Fibroblast of the aortic adventitia (primary cell): ENCODE measurements at regions not wholly inside any gene's neighbourhood (a gene's known extent, or its start where the extent isn't known, plus 50 kb on each side); places are given as distances from the start of the nearest gene placed in this dataset.
"Not testable (repeated sequence)": the region's sequence is repeated elsewhere in the genome, so short reads cannot be mapped to it uniquely, and the experiment has no call there.

Source experiments
- DNase-seq: peaks from one replicate; pipeline ENCODE4 v3.0.0-alpha.2; 2010; ENCODE audit warnings: low read depth
- H3K4me3 ChIP-seq: 2 replicates; pipeline ENCODE4 v1.5.1; 2011; ENCODE audit warnings: low read depth, mild to moderate bottlenecking, control low read depth, low read length, moderate library complexity
- TF ChIP-seq, protein P1 (sequence below): IDR thresholded peaks from 2 replicates; pipeline ENCODE4 v1.5.1; 2011; ENCODE audit warnings: mild to moderate bottlenecking, low read length, control low read depth, inconsistent platforms; ENCODE audit not compliant: insufficient read depth

DNA sequence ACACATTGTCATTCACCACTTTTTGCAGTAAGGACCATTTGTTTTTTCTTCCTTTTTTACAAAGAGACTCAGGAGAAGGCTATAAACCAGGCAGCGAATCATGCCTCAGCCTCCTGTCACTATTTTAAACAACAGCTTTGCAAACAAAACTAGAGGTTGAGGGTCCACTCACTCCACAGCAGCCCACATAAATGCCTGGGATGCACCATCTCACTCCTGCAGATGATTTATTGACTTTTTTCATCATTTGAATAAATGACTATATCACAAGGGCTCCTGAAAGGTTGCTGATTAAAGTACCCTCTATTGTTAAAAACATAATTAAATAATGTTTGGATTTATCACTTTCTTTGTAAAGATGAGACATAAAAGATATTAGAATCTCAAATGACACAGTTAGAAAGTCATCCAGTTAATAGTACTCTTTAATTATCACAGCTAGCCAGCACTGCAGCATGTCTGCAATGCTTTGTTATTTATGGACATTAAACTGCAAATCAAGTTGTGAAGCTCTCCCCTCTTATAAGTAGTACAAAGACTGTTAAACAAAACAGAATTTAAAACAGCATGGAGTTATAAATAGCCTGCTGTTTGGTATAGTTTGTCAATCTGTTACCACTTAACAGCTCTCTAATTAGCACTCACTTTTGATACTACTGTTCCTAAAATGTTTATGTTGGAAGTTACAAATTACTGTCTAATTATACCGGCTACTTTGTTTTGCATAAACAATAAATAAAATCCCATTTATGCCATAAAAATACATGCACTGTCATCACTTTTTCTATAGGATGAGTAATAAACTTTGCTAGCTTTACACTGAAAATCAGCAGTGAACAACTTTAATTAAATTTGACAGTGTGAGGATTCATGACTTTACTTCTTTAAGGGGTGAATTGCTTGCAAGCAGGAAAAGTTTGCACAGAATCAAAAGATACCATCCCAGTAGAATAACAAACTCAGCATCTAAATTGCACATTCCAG is 853.2 kb downstream of the UQCRFS1 start:
- TF ChIP-seq, protein P1, sequence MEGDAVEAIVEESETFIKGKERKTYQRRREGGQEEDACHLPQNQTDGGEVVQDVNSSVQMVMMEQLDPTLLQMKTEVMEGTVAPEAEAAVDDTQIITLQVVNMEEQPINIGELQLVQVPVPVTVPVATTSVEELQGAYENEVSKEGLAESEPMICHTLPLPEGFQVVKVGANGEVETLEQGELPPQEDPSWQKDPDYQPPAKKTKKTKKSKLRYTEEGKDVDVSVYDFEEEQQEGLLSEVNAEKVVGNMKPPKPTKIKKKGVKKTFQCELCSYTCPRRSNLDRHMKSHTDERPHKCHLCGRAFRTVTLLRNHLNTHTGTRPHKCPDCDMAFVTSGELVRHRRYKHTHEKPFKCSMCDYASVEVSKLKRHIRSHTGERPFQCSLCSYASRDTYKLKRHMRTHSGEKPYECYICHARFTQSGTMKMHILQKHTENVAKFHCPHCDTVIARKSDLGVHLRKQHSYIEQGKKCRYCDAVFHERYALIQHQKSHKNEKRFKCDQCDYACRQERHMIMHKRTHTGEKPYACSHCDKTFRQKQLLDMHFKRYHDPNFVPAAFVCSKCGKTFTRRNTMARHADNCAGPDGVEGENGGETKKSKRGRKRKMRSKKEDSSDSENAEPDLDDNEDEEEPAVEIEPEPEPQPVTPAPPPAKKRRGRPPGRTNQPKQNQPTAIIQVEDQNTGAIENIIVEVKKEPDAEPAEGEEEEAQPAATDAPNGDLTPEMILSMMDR: no peak

DNA sequence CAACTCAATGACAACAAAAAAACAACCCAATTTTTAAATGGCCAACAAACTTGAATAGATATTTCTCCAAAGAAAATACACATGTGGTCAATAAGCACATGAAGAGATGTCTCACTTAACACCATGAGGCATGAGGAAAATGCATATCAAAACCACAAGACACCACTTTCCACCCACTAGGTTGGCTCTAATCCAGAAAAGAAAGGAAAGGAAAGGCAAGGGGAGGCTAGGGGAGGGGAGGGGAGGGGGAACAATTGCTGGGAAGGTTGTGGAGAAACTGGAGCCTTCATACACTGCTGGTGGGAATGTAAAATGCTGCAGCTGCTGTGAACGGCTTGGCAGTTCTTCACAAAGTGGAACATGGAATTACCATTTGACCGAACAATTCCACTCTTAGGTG is 854.3 kb downstream of the UQCRFS1 start:
- DNase-seq: no peak
- no peak overlapping the region for H3K4me3 ChIP-seq
- TF ChIP-seq, protein P1: no peak

More for the DNA sequence above, 853.2 kb downstream of the UQCRFS1 start:
- no peak overlapping the region for H3K4me3 ChIP-seq
- no peak for DNase-seq

DNA sequence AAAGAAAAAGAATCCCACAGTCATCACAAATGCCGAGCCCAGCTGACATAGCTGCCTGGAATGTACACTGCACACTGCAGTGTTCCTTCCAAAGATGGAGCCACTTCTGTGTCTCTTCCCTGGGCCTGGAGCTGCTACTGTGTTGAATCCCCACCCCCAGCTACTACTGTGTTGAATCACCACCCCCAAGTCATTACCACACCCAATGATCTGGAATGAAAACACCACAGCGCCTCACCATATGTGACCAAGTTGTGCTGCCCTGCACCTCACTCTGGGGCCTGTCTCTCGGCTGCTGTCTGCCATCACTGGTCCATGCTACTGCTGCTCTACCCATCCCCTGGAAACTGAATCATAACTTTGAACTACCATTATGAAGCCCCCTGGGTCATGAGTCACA is 861.2 kb downstream of the UQCRFS1 start:
- TF ChIP-seq, protein P1: no peak
- H3K4me3 ChIP-seq: no peak overlapping the region
- peak; percentile 17 for DNase-seq

DNA sequence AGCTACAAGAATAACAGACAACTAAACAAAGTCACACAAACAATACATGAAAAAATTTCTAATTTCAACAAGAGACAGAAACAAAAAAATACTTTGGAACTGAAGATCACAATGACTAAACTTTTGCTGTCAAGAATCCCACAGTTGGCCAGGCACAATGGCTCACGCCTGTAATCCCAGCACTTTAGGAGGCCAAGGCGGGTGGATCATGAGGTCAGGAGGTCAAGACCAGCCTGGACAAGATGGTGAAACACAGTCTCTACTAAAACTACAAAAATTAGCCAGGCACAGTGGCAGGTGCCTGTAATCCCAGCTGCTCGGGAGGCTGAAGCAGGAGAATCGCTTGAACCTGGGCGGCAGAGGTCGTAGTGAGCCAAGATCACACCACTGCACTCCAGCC is 861.6 kb downstream of the UQCRFS1 start:
- H3K4me3 ChIP-seq, DNase-seq: not testable (repeated sequence)

DNA sequence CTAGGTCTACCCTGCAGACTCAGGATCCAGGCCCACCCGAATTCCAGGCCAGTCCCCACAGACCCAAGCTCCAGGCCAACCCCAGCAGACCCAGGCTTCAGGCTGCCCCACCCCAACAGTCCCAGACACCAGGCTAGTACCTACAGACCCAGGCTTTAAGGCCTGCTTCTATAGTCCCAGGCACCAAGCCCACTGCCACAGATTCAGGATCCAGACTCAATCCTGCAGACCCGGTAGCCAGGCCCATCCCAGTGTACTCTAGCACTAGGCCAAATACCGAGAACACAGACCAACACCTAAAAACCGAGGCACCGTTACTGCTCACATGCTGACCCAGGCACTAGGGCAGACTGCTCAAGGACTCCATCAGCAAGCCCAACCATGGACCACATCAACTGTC is 862.3 kb downstream of the UQCRFS1 start:
- TF ChIP-seq, protein P1: no peak
- no peak overlapping the region for H3K4me3 ChIP-seq
- no peak for DNase-seq

DNA sequence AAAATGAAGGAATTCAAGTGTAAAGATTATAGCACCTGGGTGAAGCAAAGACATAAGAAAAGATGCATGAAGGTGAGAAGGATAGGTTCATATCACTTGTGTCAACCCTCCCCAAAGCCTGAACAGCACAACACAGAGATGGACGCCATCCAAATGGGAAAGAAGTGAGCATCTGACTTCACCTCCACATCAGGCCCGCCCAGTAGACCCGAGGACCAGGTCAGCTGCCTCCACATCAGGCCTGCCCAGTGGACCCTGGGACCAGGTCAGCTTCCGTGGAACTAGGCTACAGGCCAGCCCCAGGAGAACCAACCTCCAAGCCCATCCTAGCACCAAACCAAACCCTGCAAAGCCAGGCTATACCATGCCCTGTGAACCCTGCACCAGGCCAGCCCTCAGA is 862.9 kb downstream of the UQCRFS1 start:
- DNase-seq: no peak
- no peak overlapping the region for H3K4me3 ChIP-seq
- TF ChIP-seq, protein P1: no peak

DNA sequence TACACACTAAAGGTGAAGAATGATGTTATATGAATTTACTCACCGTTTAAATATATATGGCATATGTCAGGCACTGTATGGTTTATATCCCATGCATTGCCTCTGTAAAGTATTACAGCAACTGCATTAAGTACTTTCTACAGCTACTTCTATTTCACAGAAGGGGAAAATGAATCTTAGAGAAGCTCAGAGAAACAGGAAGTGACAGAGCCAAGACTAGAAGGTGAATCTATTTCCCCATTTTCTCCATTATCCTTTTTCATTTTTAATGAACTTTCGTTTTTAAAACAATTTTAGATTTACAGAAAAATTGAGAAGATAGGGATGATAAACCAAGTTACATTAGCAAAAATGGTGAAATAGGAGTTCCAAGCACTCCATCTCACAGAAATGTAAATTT is 863.3 kb downstream of the UQCRFS1 start:
- TF ChIP-seq, protein P1: no peak
- H3K4me3 ChIP-seq: no peak overlapping the region
- no peak for DNase-seq
